Neural cell (in vitro differentiated cells): ENCODE measurements at regions not wholly inside any gene's neighbourhood (a gene's known extent, or its start where the extent isn't known, plus 50 kb on each side); places are given as distances from the start of the nearest gene placed in this dataset.

ENCODE experiments used
- EZH2 ChIP-seq: fragments of 200-600, 300-800 bp; shearing (Covaris generic), sonication (generic); IDR thresholded peaks from 2 replicates; pipeline ENCODE4 v1.6.1; 2014; ENCODE audit warnings: antibody characterized with exemption, low read length, borderline replicate concordance, mild to moderate bottlenecking; ENCODE audit not compliant: insufficient read depth, poor library complexity, severe bottlenecking
- POLR2AphosphoS5 ChIP-seq: IDR thresholded peaks from 2 replicates; pipeline ENCODE4 v1.6.1; 2012
- RAD21 ChIP-seq: fragments of 450-650 bp; conservative IDR thresholded peaks from 2 replicates; pipeline ENCODE4 v1.6.1; 2014; ENCODE audit warnings: antibody characterized with exemption, mild to moderate bottlenecking, moderate library complexity
- SMC3 ChIP-seq: fragments of 450-650 bp; conservative IDR thresholded peaks from 2 replicates; pipeline ENCODE4 v1.6.1; 2014; ENCODE audit warnings: antibody characterized with exemption, mild to moderate bottlenecking, moderate library complexity; ENCODE audit not compliant: poor library complexity
- TAF1 ChIP-seq: IDR thresholded peaks from 2 replicates; pipeline ENCODE4 v1.6.1; 2012; ENCODE audit warnings: low read depth
- TF ChIP-seq, protein P1 (sequence below): fragments of 450-650 bp; IDR thresholded peaks from 2 replicates; pipeline ENCODE4 v1.5.1; 2014; ENCODE audit warnings: antibody characterized with exemption, mild to moderate bottlenecking, moderate library complexity; ENCODE audit not compliant: poor library complexity, severe bottlenecking
- TF ChIP-seq, protein P2 (sequence below): IDR thresholded peaks from 2 replicates; pipeline ENCODE4 v1.6.1; 2012; ENCODE audit warnings: borderline replicate concordance

DNA sequence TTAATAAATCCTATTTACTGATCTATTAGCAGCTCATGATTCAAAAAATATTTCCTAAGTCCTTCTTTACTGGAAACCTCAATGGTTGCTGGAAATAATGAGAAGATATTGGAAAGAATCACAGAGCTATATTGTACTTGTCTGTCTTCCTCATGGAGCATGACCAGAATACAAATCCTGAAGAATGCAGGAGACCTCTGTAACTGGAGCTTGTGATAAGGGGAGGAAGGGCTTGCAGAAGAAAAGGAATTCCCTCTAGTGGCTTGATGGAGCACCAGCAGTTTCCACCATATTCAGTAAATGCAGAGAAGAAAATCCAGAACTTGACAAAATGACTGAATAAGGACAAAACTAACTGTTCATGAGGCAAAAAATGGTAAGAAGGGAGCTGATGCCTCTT is 1333.1 kb downstream of the EFNB2 start:
- TF ChIP-seq EZH2: no peak
- TF ChIP-seq, protein P1, sequence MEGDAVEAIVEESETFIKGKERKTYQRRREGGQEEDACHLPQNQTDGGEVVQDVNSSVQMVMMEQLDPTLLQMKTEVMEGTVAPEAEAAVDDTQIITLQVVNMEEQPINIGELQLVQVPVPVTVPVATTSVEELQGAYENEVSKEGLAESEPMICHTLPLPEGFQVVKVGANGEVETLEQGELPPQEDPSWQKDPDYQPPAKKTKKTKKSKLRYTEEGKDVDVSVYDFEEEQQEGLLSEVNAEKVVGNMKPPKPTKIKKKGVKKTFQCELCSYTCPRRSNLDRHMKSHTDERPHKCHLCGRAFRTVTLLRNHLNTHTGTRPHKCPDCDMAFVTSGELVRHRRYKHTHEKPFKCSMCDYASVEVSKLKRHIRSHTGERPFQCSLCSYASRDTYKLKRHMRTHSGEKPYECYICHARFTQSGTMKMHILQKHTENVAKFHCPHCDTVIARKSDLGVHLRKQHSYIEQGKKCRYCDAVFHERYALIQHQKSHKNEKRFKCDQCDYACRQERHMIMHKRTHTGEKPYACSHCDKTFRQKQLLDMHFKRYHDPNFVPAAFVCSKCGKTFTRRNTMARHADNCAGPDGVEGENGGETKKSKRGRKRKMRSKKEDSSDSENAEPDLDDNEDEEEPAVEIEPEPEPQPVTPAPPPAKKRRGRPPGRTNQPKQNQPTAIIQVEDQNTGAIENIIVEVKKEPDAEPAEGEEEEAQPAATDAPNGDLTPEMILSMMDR: peak; percentile 56
- peak; percentile 56 for TF ChIP-seq SMC3
- TF ChIP-seq POLR2AphosphoS5: no peak
- TF ChIP-seq TAF1: no peak
- TF ChIP-seq, protein P2, sequence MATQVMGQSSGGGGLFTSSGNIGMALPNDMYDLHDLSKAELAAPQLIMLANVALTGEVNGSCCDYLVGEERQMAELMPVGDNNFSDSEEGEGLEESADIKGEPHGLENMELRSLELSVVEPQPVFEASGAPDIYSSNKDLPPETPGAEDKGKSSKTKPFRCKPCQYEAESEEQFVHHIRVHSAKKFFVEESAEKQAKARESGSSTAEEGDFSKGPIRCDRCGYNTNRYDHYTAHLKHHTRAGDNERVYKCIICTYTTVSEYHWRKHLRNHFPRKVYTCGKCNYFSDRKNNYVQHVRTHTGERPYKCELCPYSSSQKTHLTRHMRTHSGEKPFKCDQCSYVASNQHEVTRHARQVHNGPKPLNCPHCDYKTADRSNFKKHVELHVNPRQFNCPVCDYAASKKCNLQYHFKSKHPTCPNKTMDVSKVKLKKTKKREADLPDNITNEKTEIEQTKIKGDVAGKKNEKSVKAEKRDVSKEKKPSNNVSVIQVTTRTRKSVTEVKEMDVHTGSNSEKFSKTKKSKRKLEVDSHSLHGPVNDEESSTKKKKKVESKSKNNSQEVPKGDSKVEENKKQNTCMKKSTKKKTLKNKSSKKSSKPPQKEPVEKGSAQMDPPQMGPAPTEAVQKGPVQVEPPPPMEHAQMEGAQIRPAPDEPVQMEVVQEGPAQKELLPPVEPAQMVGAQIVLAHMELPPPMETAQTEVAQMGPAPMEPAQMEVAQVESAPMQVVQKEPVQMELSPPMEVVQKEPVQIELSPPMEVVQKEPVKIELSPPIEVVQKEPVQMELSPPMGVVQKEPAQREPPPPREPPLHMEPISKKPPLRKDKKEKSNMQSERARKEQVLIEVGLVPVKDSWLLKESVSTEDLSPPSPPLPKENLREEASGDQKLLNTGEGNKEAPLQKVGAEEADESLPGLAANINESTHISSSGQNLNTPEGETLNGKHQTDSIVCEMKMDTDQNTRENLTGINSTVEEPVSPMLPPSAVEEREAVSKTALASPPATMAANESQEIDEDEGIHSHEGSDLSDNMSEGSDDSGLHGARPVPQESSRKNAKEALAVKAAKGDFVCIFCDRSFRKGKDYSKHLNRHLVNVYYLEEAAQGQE: no peak
- peak; percentile 55 for TF ChIP-seq RAD21
